ENCODE measurements at regions not wholly inside any gene's neighbourhood (a gene's known extent, or its start where the extent isn't known, plus 50 kb on each side); places are given as distances from the start of the nearest gene placed in this dataset.

- TF ChIP-seq, protein P1, sequence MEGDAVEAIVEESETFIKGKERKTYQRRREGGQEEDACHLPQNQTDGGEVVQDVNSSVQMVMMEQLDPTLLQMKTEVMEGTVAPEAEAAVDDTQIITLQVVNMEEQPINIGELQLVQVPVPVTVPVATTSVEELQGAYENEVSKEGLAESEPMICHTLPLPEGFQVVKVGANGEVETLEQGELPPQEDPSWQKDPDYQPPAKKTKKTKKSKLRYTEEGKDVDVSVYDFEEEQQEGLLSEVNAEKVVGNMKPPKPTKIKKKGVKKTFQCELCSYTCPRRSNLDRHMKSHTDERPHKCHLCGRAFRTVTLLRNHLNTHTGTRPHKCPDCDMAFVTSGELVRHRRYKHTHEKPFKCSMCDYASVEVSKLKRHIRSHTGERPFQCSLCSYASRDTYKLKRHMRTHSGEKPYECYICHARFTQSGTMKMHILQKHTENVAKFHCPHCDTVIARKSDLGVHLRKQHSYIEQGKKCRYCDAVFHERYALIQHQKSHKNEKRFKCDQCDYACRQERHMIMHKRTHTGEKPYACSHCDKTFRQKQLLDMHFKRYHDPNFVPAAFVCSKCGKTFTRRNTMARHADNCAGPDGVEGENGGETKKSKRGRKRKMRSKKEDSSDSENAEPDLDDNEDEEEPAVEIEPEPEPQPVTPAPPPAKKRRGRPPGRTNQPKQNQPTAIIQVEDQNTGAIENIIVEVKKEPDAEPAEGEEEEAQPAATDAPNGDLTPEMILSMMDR (IDR thresholded peaks at IDR 0.05; ENCODE audit: insufficient read depth, low read depth, low read length) = no peak
- no peak for TF ChIP-seq EZH2 (IDR thresholded peaks at IDR 0.05; ENCODE audit: insufficient read depth, low read length)
These were observed 203.9 kb upstream of the MARCKS start for GRCh38 chr6:113653275-113653674.
